GM12891 (cell line): ENCODE measurements at regions not wholly inside any gene's neighbourhood (a gene's known extent, or its start where the extent isn't known, plus 50 kb on each side); places are given as distances from the start of the nearest gene placed in this dataset.

Experiments used
- POLR2A ChIP-seq: IDR thresholded peaks from 2 replicates; pipeline ENCODE4 v1.6.1; 2011; ENCODE audit warnings: low read depth, low read length, control low read depth
- POLR2AphosphoS5 ChIP-seq: IDR thresholded peaks from 2 replicates; pipeline ENCODE4 v1.6.1; 2011; ENCODE audit warnings: low read depth, low read length, control low read depth
- POU2F2 ChIP-seq: IDR thresholded peaks from 2 replicates; pipeline ENCODE4 v1.6.1; 2011; ENCODE audit warnings: low read depth, mild to moderate bottlenecking, control low read depth, low read length, moderate library complexity
- SPI1 ChIP-seq: IDR thresholded peaks from 2 replicates; pipeline ENCODE4 v1.6.1; 2011; ENCODE audit warnings: low read depth, low read length, control low read depth
- TAF1 ChIP-seq: IDR thresholded peaks from 2 replicates; pipeline ENCODE4 v1.6.1; 2011; ENCODE audit warnings: low read depth, low read length, control low read depth

GRCh38 chr2:187718092-187718491, 163.9 kb upstream of the TFPI start:
- TF ChIP-seq POLR2A (no peak), POLR2AphosphoS5 (no peak), TAF1 (no peak), POU2F2 (no peak), SPI1 (no peak)
